GM23338 (cell line): ENCODE measurements at regions not wholly inside any gene's neighbourhood (a gene's known extent, or its start where the extent isn't known, plus 50 kb on each side); places are given as distances from the start of the nearest gene placed in this dataset.

ENCODE experiments used
- CREB1 ChIP-seq: fragments of 250-450 bp; sonication (Bioruptor Pico); IDR thresholded peaks from 2 replicates; pipeline ENCODE4 v1.5.0; 2020; ENCODE audit warnings: low read depth, mild to moderate bottlenecking, moderate library complexity
- ETS1 ChIP-seq: IDR thresholded peaks from 2 replicates; pipeline ENCODE4 v1.6.1; 2016; ENCODE audit warnings: antibody characterized with exemption
- EZH2phosphoT487 ChIP-seq: fragments of 200-600 bp; sonication (generic); IDR thresholded peaks from one replicate; pipeline ENCODE4 v1.8.1; 2018; ENCODE audit warnings: antibody characterized with exemption; ENCODE audit not compliant: unreplicated experiment
- JUNB ChIP-seq: IDR thresholded peaks from one replicate; pipeline ENCODE4 v1.6.1; 2016; ENCODE audit warnings: antibody characterized with exemption; ENCODE audit not compliant: unreplicated experiment
- POLR2AphosphoS5 ChIP-seq: IDR thresholded peaks from 2 replicates; pipeline ENCODE4 v1.6.1; 2016; ENCODE audit warnings: antibody characterized with exemption, low read depth
- REST ChIP-seq: IDR thresholded peaks from one replicate; pipeline ENCODE4 v1.6.1; 2018; ENCODE audit warnings: antibody characterized with exemption; ENCODE audit not compliant: unreplicated experiment
- ZNF114 ChIP-seq: fragments of 250-450 bp; sonication (Bioruptor Pico); IDR thresholded peaks from 2 replicates; pipeline ENCODE4 v1.5.0; 2020; ENCODE audit warnings: mild to moderate bottlenecking, moderate library complexity
- ZNF331 ChIP-seq: fragments of 250-450 bp; sonication (Bioruptor Pico); IDR thresholded peaks from 2 replicates; pipeline ENCODE4 v1.5.0; 2020; ENCODE audit warnings: low read depth, mild to moderate bottlenecking, moderate library complexity
- ZNF462 ChIP-seq: fragments of 250-450 bp; sonication (Bioruptor Pico); IDR thresholded peaks from 2 replicates; pipeline ENCODE4 v1.5.0; 2020; ENCODE audit warnings: mild to moderate bottlenecking, moderate library complexity

GRCh38 chr13:54356849-54357248, 1328.2 kb downstream of the OLFM4 start (continued):
- TF ChIP-seq ZNF462 (CRISPR knock-in tag) (peak; percentile 91), ETS1 (no peak), EZH2phosphoT487 (no peak), REST (no peak), ZNF114 (no peak), JUNB (no peak), POLR2AphosphoS5 (0 out of 2 replicates have a peak, but pooled peaks have one; percentile 16), ZNF331 (CRISPR knock-in tag) (no peak), CREB1 (CRISPR knock-in tag) (peak; percentile 47; the same call in 1 of the 2 replicates)
